Prostate gland (tissue), 2 donors: ENCODE measurements at regions not wholly inside any gene's neighbourhood (a gene's known extent, or its start where the extent isn't known, plus 50 kb on each side); places are given as distances from the start of the nearest gene placed in this dataset.

Experiments used
- POLR2A ChIP-seq: fragments of 450-650 bp; IDR thresholded peaks from one replicate; pipeline ENCODE4 v1.6.1; 2016; ENCODE audit warnings: antibody characterized with exemption, mild to moderate bottlenecking
- TF ChIP-seq, protein P1 (sequence below), 4 experiments: fragments of 200-600 bp in 2 of 4; fragments of 450-650 bp in 2 of 4; sonication (generic) in 2 of 4; IDR thresholded peaks; 1 replicate in 3 of 4; 2 replicates in 1 of 4; pipeline ENCODE4 v1.5.1; 2016 to 2019; ENCODE audit warnings: antibody characterized with exemption in 4 of 4, mild to moderate bottlenecking in 2 of 4, moderate library complexity in 2 of 4

- TF ChIP-seq, protein P1, sequence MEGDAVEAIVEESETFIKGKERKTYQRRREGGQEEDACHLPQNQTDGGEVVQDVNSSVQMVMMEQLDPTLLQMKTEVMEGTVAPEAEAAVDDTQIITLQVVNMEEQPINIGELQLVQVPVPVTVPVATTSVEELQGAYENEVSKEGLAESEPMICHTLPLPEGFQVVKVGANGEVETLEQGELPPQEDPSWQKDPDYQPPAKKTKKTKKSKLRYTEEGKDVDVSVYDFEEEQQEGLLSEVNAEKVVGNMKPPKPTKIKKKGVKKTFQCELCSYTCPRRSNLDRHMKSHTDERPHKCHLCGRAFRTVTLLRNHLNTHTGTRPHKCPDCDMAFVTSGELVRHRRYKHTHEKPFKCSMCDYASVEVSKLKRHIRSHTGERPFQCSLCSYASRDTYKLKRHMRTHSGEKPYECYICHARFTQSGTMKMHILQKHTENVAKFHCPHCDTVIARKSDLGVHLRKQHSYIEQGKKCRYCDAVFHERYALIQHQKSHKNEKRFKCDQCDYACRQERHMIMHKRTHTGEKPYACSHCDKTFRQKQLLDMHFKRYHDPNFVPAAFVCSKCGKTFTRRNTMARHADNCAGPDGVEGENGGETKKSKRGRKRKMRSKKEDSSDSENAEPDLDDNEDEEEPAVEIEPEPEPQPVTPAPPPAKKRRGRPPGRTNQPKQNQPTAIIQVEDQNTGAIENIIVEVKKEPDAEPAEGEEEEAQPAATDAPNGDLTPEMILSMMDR (IDR thresholded peaks at IDR 0.05), result no peak
- TF ChIP-seq POLR2A, result no peak
Observed at GRCh38 chr17:77343031-77343800, 202.4 kb downstream of the SEC14L1 start.
